Esophagus mucosa (tissue), 1 donor: ENCODE measurements at regions not wholly inside any gene's neighbourhood (a gene's known extent, or its start where the extent isn't known, plus 50 kb on each side); places are given as distances from the start of the nearest gene placed in this dataset.

Experiments
- ATAC-seq: fragments of 200-7000 bp; cut with Tn5 transposase; one replicate; pipeline ENCODE4 v1.9.1; 2020
- donor health status: DM: yes; HTN: yes; CAD: no.

- ATAC-seq = no peak
Observed at GRCh38 chr4:102441978-102442911, 58.9 kb upstream of the NFKB1 start.

- no peak for ATAC-seq
Observed at GRCh38 chr4:102444752-102445151, 56.4 kb upstream of the NFKB1 start.

GRCh38 chr4:102445213-102445612 lies 55.9 kb upstream of the NFKB1 start:
- no peak for ATAC-seq

GRCh38 chr4:102447413-102447812 lies 53.7 kb upstream of the NFKB1 start:
- no peak for ATAC-seq

GRCh38 chr4:102449751-102450352 lies 51.3 kb upstream of the NFKB1 start:
- peak; percentile 66 for ATAC-seq

- no peak for ATAC-seq
Observed at GRCh38 chr4:102451266-102451665, 49.9 kb upstream of the NFKB1 start.
